ENCODE measurements at regions not wholly inside any gene's neighbourhood (a gene's known extent, or its start where the extent isn't known, plus 50 kb on each side); places are given as distances from the start of the nearest gene placed in this dataset.

- in situ Hi-C loops (cut with MboI; ENCODE audit: low sequenced_read_pairs) = no loop called here
- no peak for DNase-seq (ENCODE audit: low spot score in 2 of 2)
- H3K4me3 ChIP-seq = no peak overlapping the region
Observed at GRCh38 chr1:168977618-168978017, 128.9 kb upstream of the ATP1B1 start.

DNA sequence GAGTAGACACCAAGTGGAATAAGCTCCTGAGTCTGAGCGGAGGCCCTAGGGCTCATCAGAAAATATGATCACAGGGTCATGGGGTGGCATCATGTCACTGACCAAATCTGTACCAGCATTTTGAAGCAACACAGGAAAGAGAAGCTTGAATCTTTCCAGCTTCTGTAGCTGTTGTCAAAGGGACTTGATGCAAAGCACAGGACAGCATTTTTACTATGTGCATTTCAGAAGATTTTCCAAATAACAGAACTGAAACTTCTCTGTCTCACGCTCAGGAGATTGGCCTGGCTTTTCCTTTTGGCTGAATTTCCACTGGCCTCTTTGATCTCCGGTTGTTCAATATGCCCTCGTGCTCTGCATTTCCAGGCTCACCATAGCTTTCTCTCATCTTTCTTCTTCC is 127.2 kb upstream of the ATP1B1 start:
- Histone ChIP-seq H3K27me3 (ENCODE audit: low read depth) (no peaks in the 10 kb centered on the region), H3K4me1 (no peaks in the 10 kb centered on the region), H3K4me3 (no peak overlapping the region), H3K9me3 (no peaks in the 10 kb centered on the region), H3K36me3 (replicated peaks) (no peaks in the 10 kb centered on the region)
- in situ Hi-C loops (cut with MboI; ENCODE audit: low sequenced_read_pairs) = no loop called here
- DNase-seq (ENCODE audit: low spot score in 2 of 2) = no peak

More at GRCh38 chr1:168977618-168978017, 128.9 kb upstream of the ATP1B1 start:
- no peaks in the 10 kb centered on the region for H3K36me3 ChIP-seq (replicated peaks)
- no peaks in the 10 kb centered on the region for H3K27me3 ChIP-seq (ENCODE audit: low read depth)
- H3K9me3 ChIP-seq = no peaks in the 10 kb centered on the region
- no peaks in the 10 kb centered on the region for H3K4me1 ChIP-seq

DNA sequence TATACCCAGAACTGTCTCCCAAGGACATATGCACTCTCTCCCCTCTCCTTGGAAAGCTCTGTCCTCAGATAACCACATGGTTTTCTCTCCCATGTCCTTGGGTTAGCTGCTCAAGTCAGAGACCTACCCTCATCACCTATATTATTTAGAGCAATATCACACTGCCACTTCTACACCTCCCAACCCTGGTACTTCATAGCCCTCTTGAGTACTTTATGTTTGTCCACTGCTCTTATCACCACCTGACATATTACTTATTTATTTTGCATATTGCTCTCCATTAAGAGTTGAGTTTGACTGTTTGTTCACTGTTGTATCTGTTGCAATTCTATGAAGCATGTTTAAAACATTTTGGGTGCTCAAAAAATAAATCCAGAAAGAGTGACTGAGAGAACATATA is 126.3 kb upstream of the ATP1B1 start:
- Histone ChIP-seq H3K9me3 (no peaks in the 10 kb centered on the region), H3K4me1 (no peaks in the 10 kb centered on the region), H3K36me3 (replicated peaks) (no peaks in the 10 kb centered on the region), H3K27me3 (ENCODE audit: low read depth) (no peaks in the 10 kb centered on the region), H3K4me3 (no peak overlapping the region)
- in situ Hi-C loops (cut with MboI; ENCODE audit: low sequenced_read_pairs) = no loop called here
- no peak for DNase-seq (ENCODE audit: low spot score in 2 of 2)

- no peaks in the 10 kb centered on the region for H3K9me3 ChIP-seq
- in situ Hi-C loops (cut with MboI; ENCODE audit: low sequenced_read_pairs) = no loop called here
- H3K4me3 ChIP-seq = no peak overlapping the region
- no peaks in the 10 kb centered on the region for H3K4me1 ChIP-seq
- H3K27me3 ChIP-seq (ENCODE audit: low read depth) = no peaks in the 10 kb centered on the region
- no peak for DNase-seq (ENCODE audit: low spot score in 2 of 2)
- no peaks in the 10 kb centered on the region for H3K36me3 ChIP-seq (replicated peaks)
Observed at GRCh38 chr1:168980656-168981055, 125.8 kb upstream of the ATP1B1 start.

DNA sequence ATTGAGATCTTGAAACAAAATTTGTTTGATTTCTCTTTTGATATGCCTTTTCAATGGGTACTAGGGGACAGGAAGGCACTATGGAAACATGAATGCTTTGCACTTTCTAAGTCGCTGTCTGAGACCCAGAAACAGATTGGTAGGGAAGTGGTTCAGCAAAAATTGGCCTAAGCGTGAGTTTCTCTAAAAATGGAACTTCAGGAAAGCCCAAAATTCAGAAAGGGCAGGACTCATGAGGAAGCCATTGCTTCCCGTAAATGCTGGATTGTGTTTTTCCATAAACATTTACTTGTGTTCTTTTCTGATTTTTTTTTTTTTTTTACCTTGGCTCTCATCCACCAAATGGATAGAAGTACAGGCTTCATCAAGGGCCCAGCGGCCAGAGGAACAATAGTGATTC is 123.7 kb upstream of the ATP1B1 start:
- no peaks in the 10 kb centered on the region for H3K9me3 ChIP-seq
- H3K36me3 ChIP-seq (replicated peaks) = no peaks in the 10 kb centered on the region
- DNase-seq (ENCODE audit: low spot score in 2 of 2) = no peak
- H3K4me1 ChIP-seq = no peaks in the 10 kb centered on the region
- H3K27me3 ChIP-seq (ENCODE audit: low read depth) = no peaks in the 10 kb centered on the region
- in situ Hi-C loops (cut with MboI; ENCODE audit: low sequenced_read_pairs) = no loop called here
- H3K4me3 ChIP-seq = no peak overlapping the region

DNA sequence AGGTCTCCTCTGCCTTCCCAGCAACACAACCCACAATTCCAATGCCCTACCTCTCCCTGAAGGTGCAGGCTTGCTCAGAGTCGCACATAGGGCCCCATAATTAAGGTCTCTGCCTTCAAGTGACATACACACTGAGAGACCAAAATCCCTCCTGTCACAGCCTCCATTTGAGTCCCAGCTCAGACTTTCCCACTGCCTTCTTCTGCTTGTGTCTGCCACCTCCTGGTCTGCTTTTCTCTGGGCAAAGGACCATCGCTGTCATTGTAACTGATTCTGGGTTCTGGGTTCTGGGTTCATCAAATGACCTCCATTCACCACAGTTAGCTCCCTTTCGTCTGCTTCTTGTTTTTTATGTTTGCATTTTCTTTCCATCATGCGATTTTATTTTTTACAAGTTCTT is 119.2 kb upstream of the ATP1B1 start:
- Histone ChIP-seq H3K4me1 (no peaks in the 10 kb centered on the region), H3K4me3 (no peak overlapping the region), H3K36me3 (replicated peaks) (no peaks in the 10 kb centered on the region), H3K9me3 (no peaks in the 10 kb centered on the region), H3K27me3 (ENCODE audit: low read depth) (no peaks in the 10 kb centered on the region)
- in situ Hi-C loops (cut with MboI; ENCODE audit: low sequenced_read_pairs) = no loop called here
- no peak for DNase-seq (ENCODE audit: low spot score in 2 of 2)

DNA sequence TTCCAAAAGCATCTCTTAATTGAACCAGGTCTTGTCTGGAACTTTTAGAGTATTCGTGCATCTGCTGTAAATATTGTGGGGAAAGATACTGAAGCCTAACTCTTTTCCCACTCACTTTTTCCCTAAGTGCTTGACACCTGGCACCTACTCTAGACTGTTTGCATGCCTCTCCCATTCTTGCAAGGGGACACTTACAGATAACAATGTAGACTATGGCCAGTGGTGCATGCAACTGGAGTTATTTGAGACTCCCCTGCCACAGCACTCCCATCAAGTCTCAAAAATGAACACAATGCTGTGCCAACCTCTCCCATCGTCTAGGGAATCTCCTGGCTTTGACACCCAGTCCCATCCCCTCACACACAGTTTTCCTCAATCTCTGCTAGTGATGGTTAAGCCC is 118.6 kb upstream of the ATP1B1 start:
- in situ Hi-C loops (cut with MboI; ENCODE audit: low sequenced_read_pairs) = no loop called here
- no peaks in the 10 kb centered on the region for H3K9me3 ChIP-seq
- DNase-seq (ENCODE audit: low spot score in 2 of 2) = no peak
- H3K4me3 ChIP-seq = no peak overlapping the region
- no peaks in the 10 kb centered on the region for H3K4me1 ChIP-seq
- H3K27me3 ChIP-seq (ENCODE audit: low read depth) = no peaks in the 10 kb centered on the region
- H3K36me3 ChIP-seq (replicated peaks) = no peaks in the 10 kb centered on the region

GRCh38 chr1:168989985-168990384 is 116.5 kb upstream of the ATP1B1 start:
- Histone ChIP-seq H3K4me3 (no peak overlapping the region), H3K27me3 (ENCODE audit: low read depth) (no peaks in the 10 kb centered on the region), H3K9me3 (no peaks in the 10 kb centered on the region), H3K4me1 (no peaks in the 10 kb centered on the region), H3K36me3 (replicated peaks) (no peaks in the 10 kb centered on the region)
- in situ Hi-C loops (cut with MboI; ENCODE audit: low sequenced_read_pairs) = no loop called here
- no peak for DNase-seq (ENCODE audit: low spot score in 2 of 2)

- no peaks in the 10 kb centered on the region for H3K36me3 ChIP-seq (replicated peaks)
- H3K9me3 ChIP-seq = no peaks in the 10 kb centered on the region; the same call in 1 of the 2 replicates
- no peak overlapping the region for H3K4me3 ChIP-seq
- in situ Hi-C loops (cut with MboI; ENCODE audit: low sequenced_read_pairs) = no loop called here
- no peak for DNase-seq (ENCODE audit: low spot score in 2 of 2)
- no peaks in the 10 kb centered on the region for H3K4me1 ChIP-seq
- no peaks in the 10 kb centered on the region for H3K27me3 ChIP-seq (ENCODE audit: low read depth)
Observed at GRCh38 chr1:168991667-168992475, 114.6 kb upstream of the ATP1B1 start.

DNA sequence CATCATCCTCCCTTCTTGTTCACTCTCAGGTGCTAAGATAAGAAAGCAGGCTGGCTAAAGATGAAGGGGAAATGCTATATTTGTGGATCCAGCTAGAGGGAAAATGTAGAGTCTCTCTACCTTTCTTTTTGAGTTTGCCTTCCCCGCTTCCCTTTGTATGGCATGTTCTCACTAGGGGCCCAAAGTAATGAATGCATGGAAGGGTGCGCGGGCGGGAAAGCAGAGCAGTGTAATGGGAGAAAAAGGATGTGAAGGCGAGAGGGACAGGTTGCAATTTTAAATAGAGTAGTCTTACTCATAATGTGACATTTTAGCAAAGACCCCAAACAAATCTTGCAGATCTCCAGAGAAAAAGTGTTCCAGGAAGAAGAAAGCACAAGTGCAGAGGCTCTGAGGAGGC is 105.1 kb upstream of the ATP1B1 start:
- Histone ChIP-seq H3K4me1 (no peaks in the 10 kb centered on the region), H3K27me3 (ENCODE audit: low read depth) (no peaks in the 10 kb centered on the region), H3K4me3 (no peak overlapping the region), H3K9me3 (no peaks in the 10 kb centered on the region), H3K36me3 (replicated peaks) (no peaks in the 10 kb centered on the region)
- no peak for DNase-seq (ENCODE audit: low spot score in 2 of 2)
- in situ Hi-C loops (cut with MboI; ENCODE audit: low sequenced_read_pairs) = loop anchor here (25.0 kb wide), 1 partner anchor 111 kb away; the partner anchor contains the start of gene ATP1B1

- DNase-seq (ENCODE audit: low spot score in 2 of 2) = no peak
- Histone ChIP-seq H3K27me3 (ENCODE audit: low read depth) (no peaks in the 10 kb centered on the region), H3K4me3 (no peak overlapping the region), H3K9me3 (no peaks in the 10 kb centered on the region), H3K36me3 (replicated peaks) (no peaks in the 10 kb centered on the region), H3K4me1 (no peaks in the 10 kb centered on the region)
- in situ Hi-C loops (cut with MboI; ENCODE audit: low sequenced_read_pairs) = loop anchor here (25.0 kb wide), 1 partner anchor 108 kb away; the partner anchor contains the start of gene ATP1B1
Observed at GRCh38 chr1:169003864-169004516, 102.5 kb upstream of the ATP1B1 start.

DNA sequence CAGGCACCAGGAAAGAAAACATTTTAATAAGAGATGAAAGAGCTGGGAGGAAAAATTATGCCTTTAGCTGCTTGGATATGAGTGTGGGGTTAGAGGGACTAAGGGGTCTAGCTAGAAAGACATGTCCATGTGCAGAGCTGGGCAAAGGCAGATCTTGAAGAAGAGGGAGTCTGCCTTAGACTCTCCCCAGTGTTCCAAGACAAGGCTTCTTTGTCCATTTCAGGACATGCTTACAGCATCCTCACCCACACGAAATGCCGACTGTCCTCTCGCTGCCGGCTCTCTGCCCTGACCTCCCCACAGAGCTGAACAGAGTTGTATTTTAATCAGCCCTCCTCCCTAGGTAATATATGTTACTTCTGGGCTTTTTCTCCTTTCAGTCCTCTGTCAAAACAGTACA is 100.7 kb upstream of the ATP1B1 start:
- in situ Hi-C loops (cut with MboI; ENCODE audit: low sequenced_read_pairs) = loop anchor here (25.0 kb wide), 1 partner anchor 107 kb away; the partner anchor contains the start of gene ATP1B1

GRCh38 chr1:169009666-169010065 is 96.8 kb upstream of the ATP1B1 start:
- Histone ChIP-seq H3K36me3 (replicated peaks) (no peaks in the 10 kb centered on the region), H3K27me3 (ENCODE audit: low read depth) (no peaks in the 10 kb centered on the region), H3K9me3 (no peaks in the 10 kb centered on the region), H3K4me3 (no peak overlapping the region), H3K4me1 (no peaks in the 10 kb centered on the region)
- no peak for DNase-seq (ENCODE audit: low spot score in 2 of 2)
- in situ Hi-C loops (cut with MboI; ENCODE audit: low sequenced_read_pairs) = loop anchor here (25.0 kb wide), 1 partner anchor 103 kb away; the partner anchor contains the start of gene ATP1B1

More for the DNA sequence above, 100.7 kb upstream of the ATP1B1 start:
- no peaks in the 10 kb centered on the region for H3K36me3 ChIP-seq (replicated peaks)
- H3K27me3 ChIP-seq (ENCODE audit: low read depth) = no peaks in the 10 kb centered on the region
- no peak for DNase-seq (ENCODE audit: low spot score in 2 of 2)
- H3K9me3 ChIP-seq = no peaks in the 10 kb centered on the region
- no peaks in the 10 kb centered on the region for H3K4me1 ChIP-seq
- no peak overlapping the region for H3K4me3 ChIP-seq

DNA sequence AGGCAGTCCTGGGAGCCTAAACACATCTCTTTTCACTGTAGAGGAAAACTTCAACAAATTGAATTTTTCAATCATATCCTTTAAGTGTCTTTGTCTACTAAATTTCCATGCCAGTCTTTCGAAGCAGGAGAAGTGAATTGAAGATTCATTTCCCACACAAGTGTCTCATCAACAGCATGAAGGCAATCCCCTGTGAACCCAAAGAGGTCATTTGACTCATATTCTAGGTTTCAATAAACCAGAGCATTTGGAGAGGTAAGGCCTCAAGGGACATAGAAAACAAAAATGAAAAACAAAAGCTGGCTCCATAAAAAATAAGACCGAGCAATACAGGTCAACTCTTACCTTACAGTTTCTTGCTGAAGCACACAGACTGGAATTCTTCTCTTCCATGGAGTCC is 94.1 kb upstream of the ATP1B1 start:
- no peaks in the 10 kb centered on the region for H3K4me1 ChIP-seq
- no peak for DNase-seq (ENCODE audit: low spot score in 2 of 2)
- no peak overlapping the region for H3K4me3 ChIP-seq
- H3K9me3 ChIP-seq = no peaks in the 10 kb centered on the region
- in situ Hi-C loops (cut with MboI; ENCODE audit: low sequenced_read_pairs) = loop anchor here (25.0 kb wide), 1 partner anchor 100 kb away; the partner anchor contains the start of gene ATP1B1
- H3K27me3 ChIP-seq (ENCODE audit: low read depth) = no peaks in the 10 kb centered on the region
- H3K36me3 ChIP-seq (replicated peaks) = no peaks in the 10 kb centered on the region

All from HAP-1 (cell line).